GM11168 (cell line): ENCODE measurements at regions not wholly inside any gene's neighbourhood (a gene's known extent, or its start where the extent isn't known, plus 50 kb on each side); places are given as distances from the start of the nearest gene placed in this dataset.

Experiments
- in situ Hi-C: fragments of 300-500 bp; cut with MboI; formaldehyde crosslinking; loops from one replicate; pipeline ENCODE4 v1.12.0; 2022; ENCODE audit warnings: low sequenced_read_pairs; ENCODE audit not compliant: unreplicated experiment

DNA sequence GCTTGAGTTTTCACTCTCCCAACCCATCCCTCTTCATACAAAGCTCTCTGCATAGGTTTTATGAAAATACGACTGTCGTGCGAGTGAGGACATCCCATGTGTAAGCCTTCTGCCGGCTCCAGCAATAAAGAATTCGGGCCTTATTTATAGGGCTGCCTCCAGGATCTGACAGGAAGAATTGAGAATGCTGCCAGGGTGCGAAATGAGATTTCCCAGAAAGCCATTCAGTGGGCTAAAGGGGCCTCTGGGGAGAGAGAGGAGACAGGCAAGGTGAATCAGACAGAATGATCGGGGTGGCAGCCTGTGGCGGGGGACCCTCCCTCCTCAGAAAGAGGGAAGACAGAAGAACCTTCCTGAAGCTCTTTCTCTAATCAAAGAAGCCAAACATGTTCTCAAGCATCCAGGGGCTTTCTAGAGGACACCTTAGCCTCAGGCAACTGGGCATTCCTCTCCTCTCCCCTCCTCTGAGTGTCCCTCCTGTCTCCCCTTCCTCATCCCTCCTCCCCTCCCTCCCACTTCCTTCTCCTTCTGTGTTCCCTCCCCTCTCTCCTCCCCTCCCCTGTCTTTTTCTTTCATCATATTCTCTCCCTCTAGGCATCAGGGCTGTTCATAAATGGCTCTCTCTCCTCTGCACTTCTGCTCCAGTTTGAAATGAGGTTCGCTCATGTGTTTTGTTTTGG is 410.9 kb downstream of the TYW1 start:
- in situ Hi-C loops: no loop called here

DNA sequence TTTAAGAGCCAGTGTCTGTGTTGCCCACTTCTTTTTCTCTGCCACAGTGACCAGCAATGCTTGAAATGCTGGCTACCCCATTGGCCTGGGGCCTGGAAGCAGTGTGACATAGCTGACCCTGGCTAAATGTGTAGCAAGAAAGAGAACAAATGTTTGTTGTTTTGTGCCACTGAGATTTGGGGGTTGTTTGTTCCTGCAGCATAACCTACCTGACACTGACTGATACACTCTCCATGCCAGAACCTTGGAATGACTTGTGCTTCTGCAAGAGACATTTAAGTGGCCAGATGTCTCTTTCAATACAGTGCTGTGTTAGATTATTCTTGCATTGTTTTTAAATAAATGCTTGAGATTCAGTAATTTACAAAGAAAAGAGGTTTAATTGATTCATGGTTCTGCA is 411.5 kb downstream of the TYW1 start:
- in situ Hi-C loops: no loop called here

- in situ Hi-C loops: no loop called here
These were observed 417.0 kb downstream of the TYW1 start for GRCh38 chr7:67413670-67414069.

DNA sequence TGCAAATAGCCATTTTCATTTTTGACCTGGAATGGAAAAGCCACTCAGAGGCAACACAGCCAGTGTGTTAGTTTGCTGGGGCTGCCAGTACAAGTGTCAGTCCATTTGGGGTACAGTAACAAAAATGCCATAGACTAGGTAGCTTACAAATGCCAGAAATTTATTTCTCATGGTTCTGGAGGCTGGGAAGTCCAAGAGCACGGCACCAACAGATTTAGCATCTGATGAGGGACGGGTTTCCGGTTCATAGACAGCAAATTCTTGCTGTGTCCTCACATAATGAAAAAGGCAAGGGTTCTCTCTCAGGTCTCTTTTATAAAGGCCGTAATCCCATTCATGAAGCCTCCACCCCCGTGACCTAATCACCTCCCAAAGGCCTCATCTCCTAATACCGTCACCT is 418.2 kb downstream of the TYW1 start:
- in situ Hi-C loops: no loop called here

- in situ Hi-C loops: no loop called here
These were observed 426.0 kb downstream of the TYW1 start for GRCh38 chr7:67422601-67423000.

DNA sequence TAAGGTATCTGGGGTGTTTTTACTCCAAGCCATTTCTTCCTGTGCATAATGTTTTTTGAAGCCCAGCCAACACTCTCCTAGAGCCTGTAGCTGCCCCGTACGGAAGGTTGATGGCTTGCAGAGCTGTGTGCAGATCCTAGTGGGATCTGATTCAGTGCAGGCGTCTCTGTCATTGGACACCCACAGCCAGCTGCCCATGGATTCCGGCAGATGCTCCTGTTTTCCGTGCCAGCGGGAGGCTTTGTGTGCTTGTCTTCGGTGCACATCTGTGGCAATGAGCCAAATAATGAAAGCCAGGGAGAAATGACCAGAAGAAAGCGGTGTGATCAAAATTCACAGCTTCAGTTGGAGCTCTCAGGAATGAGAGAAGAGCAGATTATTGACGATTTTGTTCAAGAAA is 426.4 kb downstream of the TYW1 start:
- in situ Hi-C loops: no loop called here

DNA sequence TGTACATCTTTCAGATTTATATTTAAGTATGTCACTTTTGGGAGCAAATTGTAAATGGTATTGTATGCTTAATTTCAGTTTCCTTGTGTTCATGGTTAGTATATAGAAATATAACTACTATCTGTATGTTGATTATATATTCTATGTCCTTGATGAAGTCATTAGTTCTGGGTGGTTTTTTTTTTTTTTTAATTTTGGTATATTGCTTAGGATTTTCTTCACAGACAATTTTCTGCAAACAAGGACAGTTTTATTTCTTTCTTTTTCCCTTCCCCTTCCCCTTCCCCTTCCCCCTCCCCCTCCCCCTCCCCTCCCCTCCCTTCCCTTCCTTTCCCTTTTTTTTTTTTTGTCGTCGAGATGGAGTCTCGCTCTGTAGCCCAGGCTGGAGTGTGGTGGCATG is 430.0 kb downstream of the TYW1 start:
- in situ Hi-C loops: no loop called here

GRCh38 chr7:67429735-67430134 is 433.1 kb downstream of the TYW1 start:
- in situ Hi-C loops: no loop called here

DNA sequence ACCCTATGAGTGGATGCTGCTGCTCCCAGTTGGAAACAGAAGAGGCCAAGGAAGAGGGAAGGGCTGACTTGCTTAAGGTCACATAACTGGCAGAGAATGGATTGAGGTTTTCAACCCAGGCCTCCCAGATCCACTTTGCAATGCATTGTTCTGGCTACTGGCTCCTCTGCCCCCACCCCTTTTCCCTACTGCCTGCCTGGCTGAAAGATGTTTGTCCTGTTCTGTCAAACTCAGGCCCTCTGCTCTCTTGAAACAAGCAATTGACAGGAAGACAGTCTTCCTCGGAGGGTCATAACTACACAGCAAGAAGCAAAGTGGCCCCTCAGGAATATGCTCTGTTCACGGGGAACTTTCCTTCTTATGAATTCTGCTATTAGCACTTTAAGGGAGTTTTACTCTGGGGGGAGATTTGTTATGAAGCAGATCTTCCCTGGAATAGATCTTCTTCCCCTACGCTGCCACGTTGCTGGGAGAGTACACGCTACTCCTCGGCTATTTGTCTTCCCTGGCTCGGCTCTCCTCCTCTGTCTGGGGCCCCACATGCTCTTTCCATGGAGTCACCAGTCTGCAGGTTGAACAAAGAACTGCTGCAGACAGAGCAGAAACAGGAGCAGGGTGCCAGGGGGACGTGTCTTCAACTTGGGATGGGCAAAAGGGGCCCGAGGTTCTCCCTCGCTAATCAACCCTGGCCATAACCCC is 436.1 kb downstream of the TYW1 start:
- in situ Hi-C loops: no loop called here

DNA sequence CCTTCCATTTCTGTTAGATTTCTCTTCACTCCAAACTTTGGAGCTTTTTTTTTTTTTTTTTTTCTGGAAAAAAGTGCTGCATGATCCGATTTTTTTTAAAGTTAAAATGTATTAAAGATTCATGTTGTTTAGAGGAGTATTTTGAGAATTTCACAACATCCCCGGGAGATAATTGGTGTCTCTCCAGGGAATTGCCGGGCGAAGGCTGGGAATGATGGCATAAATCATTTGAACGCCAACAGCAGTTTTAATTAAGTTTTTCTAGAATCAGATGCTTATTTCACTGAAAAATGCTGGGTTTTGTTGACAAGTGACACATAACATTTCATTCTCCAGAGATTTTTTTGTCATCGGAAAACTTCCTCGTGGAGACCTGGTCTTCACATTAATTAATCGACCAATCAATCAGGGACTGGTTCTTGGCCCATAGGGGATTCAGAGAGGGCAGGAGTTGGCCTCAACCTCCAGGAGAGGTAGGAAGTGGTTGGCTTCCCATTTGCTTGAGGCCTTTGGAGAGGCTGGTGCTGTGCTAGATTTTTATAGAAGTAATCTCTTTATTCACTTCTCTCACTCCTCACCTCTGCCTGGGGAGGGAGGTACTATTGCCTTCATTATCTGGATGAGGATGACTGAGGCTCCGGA is 439.4 kb downstream of the TYW1 start:
- in situ Hi-C loops: no loop called here

- in situ Hi-C loops: no loop called here
These were observed 441.7 kb downstream of the TYW1 start for GRCh38 chr7:67438198-67438882.

GRCh38 chr7:67438913-67439505 is 442.4 kb downstream of the TYW1 start:
- in situ Hi-C loops: no loop called here

DNA sequence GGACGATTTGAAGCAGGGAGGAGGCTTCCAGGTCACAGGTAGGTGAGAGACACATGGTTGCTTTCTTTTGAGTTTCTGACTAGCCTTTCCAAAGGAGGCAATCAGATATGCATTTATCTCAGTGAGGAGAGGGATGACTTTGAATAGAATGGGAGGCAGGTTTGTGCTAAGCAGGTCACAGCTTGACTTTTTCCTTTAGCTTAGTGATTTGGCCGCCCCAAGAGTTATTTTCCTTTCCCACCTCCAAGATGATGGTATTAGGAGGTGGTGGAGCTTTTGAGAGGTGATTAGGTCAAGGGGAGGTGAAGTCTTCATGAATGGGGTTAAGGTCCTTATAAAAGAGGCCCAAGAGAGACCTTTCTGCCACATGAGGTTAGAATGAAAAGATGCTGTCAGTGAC is 443.7 kb downstream of the TYW1 start:
- in situ Hi-C loops: no loop called here

- in situ Hi-C loops: no loop called here
These were observed 449.1 kb downstream of the TYW1 start for GRCh38 chr7:67445728-67446127.

DNA sequence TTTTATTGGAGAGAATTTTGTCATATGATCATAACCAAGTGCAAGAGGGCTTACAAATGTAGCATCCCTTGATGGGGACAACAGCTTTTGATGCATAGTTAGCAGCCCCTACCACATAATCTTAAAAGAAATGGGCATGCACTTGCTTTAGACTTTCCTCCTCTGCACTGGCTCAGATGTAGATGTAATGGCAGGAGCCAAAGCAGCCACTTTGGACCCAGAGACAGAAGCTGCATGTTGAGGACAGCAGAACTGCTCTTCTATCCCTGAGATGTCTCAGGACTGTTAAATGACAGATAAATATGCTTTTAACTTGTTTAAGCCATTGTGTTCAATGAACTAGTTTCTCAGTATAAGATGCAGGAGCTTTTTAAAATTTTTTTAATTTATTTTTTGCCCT is 450.7 kb downstream of the TYW1 start:
- in situ Hi-C loops: no loop called here

DNA sequence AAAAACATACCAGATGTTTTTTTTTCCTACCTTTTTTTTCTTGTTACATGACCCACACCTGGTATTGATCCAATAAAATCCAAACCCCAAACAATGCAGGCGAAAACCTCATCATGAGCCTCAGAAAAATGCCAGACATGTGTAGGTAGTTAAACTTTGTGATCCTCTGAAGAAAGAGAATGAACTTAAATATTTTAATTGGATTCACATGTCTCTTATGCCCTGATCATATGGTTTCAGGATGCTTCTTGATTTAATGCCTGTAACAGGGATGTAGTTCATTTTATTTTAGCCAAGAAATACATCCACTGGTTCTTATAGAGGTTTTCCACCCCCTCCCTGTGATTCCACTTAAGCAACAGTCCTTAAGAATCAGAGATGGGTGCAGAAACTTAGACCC is 451.6 kb downstream of the TYW1 start:
- in situ Hi-C loops: no loop called here

- in situ Hi-C loops: no loop called here
These were observed 453.5 kb downstream of the TYW1 start for GRCh38 chr7:67450171-67450570.

- in situ Hi-C loops: no loop called here
These were observed 454.7 kb downstream of the TYW1 start for GRCh38 chr7:67451306-67451705.

GRCh38 chr7:67452516-67453026 is 455.9 kb downstream of the TYW1 start:
- in situ Hi-C loops: no loop called here

GRCh38 chr7:67453580-67454380 is 457.1 kb downstream of the TYW1 start:
- in situ Hi-C loops: no loop called here
